ENCODE measurements at regions not wholly inside any gene's neighbourhood (a gene's known extent, or its start where the extent isn't known, plus 50 kb on each side); places are given as distances from the start of the nearest gene placed in this dataset.
"Not testable (repeated sequence)": the region's sequence is repeated elsewhere in the genome, so short reads cannot be mapped to it uniquely, and the experiment has no call there.

DNA sequence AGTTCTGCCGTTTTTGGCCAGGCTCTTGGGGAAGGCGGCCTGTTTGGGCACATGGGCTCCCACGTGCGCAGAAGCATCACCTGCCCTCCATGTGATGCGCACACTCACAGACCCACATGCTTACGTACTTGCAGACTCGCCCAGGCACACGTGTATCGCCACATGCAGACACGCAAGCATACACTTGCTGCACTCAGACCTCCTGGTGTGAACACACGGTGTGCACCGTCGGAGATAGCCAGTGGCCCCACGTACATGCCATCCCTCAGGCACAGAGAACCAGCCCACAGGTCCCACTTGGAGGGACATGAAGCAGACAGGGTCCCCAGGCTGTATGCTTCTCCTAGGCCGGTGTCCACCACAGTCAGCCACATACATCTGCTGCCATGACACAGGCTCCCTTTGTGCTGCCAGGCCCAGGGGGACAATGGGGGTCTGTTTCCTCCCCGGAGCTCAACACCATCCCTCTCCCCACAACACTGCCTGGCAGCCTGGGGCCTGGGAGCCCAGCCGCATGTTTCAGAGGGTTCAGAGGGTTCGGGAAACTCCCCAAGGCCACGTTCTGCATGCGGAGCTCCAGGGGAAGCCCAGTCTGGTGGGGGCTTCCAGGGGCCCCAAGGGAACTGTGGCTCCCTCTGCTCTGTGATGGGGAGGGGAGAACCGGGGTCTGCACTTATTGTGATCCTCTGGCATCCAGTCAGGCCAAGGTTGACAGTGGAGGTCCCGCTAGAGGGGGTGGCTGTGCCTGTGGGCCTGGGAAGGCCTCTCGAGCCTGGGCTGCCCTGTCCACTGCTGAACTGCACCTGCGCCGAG, 208.1 kb upstream of the HAAO start:
- DNase-seq (ENCODE audit: low read depth), result no peak
- TF ChIP-seq, protein P1, sequence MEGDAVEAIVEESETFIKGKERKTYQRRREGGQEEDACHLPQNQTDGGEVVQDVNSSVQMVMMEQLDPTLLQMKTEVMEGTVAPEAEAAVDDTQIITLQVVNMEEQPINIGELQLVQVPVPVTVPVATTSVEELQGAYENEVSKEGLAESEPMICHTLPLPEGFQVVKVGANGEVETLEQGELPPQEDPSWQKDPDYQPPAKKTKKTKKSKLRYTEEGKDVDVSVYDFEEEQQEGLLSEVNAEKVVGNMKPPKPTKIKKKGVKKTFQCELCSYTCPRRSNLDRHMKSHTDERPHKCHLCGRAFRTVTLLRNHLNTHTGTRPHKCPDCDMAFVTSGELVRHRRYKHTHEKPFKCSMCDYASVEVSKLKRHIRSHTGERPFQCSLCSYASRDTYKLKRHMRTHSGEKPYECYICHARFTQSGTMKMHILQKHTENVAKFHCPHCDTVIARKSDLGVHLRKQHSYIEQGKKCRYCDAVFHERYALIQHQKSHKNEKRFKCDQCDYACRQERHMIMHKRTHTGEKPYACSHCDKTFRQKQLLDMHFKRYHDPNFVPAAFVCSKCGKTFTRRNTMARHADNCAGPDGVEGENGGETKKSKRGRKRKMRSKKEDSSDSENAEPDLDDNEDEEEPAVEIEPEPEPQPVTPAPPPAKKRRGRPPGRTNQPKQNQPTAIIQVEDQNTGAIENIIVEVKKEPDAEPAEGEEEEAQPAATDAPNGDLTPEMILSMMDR (IDR thresholded peaks at IDR 0.05; ENCODE audit: insufficient read depth, low read depth, low read length), result no peak
- H3K4me3 ChIP-seq (ENCODE audit: low read depth, low read length), result no peak overlapping the region

DNA sequence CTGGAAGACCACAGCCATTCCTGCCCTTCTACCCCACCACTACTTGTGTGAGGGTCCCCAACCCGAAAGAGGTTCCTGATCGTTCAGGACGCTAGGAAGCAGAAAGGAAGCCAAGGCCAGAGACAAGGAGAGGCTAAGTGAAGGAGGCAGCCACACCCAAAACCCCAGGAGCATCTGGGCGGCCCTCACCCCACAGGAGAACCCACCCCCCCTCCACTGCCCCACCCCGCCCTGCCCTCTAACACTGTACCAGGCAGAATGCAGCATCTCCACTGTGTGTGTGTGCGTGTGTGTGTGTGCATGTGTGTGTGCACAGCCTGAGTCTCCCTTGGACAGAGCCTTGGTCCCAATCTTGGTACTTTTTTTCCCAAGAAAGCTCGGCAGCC, 207.5 kb upstream of the HAAO start:
- no peak for DNase-seq (ENCODE audit: low read depth)
- no peak overlapping the region for H3K4me3 ChIP-seq (ENCODE audit: low read depth, low read length)
- TF ChIP-seq, protein P1 (IDR thresholded peaks at IDR 0.05; ENCODE audit: insufficient read depth, low read depth, low read length), result no peak

DNA sequence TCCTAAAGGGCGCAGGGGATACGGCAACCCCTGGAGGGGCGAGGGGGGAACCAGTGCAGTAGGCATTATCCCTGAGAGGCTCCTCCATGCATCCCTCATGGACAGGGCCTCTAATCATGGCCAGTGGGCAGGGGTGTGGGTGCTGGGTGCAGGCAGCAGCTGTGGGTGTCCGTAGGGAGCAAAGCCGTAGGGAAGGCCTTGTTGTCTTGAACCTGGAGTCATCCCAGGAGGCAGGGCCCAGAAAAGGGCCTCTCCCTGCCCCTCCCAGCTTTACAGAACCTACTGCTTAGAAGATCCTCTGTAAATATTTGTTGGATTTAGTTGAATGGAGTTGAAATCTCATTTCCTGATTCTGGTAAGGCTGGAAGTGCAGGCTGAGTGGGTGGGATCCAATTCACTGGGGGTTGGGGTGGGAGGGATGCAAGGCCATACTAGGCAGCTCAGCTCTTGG, 207.0 kb upstream of the HAAO start:
- TF ChIP-seq, protein P1 (IDR thresholded peaks at IDR 0.05; ENCODE audit: insufficient read depth, low read depth, low read length), result no peak
- no peak for DNase-seq (ENCODE audit: low read depth)
- H3K4me3 ChIP-seq (ENCODE audit: low read depth, low read length), result no peak overlapping the region

DNA sequence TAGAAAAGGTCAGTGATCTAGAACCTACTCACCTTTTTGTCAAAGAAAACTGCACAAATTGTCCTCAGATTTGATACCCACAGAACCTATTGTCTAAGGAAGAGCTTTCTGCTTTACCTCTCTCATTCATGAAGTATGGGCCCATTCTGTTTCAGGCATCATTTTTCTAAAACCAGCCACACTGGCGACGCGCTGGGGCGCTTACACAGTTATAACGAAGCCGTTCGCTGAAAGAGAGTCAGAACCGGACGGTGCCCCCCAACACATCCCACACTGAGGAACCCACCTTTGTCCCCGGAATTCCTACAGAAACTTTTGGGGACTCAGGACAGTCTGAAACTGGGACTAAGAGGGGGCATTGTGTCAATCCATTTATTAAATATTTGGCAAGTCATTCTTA, 206.3 kb upstream of the HAAO start:
- no peak for DNase-seq (ENCODE audit: low read depth)
- TF ChIP-seq, protein P1 (IDR thresholded peaks at IDR 0.05; ENCODE audit: insufficient read depth, low read depth, low read length), result no peak
- H3K4me3 ChIP-seq (ENCODE audit: low read depth, low read length), result no peak overlapping the region

DNA sequence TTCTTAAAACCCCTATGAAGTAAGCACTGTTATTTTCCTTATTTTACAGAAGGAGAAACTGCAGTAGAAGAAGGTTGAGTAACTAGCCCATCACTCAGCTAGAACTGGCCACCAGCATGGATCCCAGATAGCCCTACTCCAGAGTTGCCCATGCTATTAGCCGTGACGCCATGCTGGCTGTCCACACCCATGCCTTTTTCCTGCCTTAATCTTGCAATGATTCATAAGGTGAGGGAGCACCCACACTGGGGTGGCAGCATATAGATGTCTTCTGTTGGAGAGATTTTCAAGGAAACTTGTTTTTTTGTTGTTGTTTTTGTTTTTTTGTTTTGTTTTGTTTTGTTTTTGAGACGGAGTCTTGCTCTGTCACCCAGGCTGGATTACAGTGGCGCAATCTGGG, 204.1 kb upstream of the HAAO start:
- H3K4me3 ChIP-seq (ENCODE audit: low read depth, low read length), result no peak overlapping the region
- no peak for DNase-seq (ENCODE audit: low read depth)
- TF ChIP-seq, protein P1 (IDR thresholded peaks at IDR 0.05; ENCODE audit: insufficient read depth, low read depth, low read length), result no peak

DNA sequence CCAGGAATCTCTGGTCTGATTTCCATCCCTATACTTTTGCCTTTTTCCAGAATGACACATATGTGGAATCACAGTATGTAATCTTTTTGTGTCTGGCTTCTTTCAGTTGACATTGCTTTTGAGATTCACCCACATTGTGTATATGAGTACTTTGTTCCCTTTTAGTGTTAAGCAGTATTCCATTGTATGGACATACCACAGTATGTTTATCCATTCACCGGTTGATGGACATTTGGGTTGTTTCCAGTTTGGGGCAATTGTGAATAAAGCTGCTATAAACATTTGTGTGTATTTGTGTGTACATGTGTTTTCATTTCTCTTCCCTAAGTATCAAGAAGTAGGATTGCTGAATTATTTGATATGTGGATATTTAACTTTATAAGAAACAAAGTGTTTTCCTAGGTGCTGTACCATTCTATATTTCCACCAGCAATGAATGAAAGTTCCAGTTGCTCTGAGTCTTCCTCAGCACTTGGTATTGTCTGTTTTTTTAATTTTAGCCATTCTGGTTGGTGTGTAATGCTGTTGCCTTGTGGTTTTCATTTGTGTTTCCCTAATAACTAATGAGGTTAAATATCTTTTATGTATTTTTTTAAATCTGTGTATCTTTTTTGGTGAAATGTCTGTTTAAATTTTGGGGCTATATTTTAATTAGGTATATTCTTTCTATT, 203.5 kb upstream of the HAAO start:
- no peak for DNase-seq (ENCODE audit: low read depth)
- TF ChIP-seq, protein P1 (IDR thresholded peaks at IDR 0.05; ENCODE audit: insufficient read depth, low read depth, low read length), result no peak
- H3K4me3 ChIP-seq (ENCODE audit: low read depth, low read length), result no peak overlapping the region

DNA sequence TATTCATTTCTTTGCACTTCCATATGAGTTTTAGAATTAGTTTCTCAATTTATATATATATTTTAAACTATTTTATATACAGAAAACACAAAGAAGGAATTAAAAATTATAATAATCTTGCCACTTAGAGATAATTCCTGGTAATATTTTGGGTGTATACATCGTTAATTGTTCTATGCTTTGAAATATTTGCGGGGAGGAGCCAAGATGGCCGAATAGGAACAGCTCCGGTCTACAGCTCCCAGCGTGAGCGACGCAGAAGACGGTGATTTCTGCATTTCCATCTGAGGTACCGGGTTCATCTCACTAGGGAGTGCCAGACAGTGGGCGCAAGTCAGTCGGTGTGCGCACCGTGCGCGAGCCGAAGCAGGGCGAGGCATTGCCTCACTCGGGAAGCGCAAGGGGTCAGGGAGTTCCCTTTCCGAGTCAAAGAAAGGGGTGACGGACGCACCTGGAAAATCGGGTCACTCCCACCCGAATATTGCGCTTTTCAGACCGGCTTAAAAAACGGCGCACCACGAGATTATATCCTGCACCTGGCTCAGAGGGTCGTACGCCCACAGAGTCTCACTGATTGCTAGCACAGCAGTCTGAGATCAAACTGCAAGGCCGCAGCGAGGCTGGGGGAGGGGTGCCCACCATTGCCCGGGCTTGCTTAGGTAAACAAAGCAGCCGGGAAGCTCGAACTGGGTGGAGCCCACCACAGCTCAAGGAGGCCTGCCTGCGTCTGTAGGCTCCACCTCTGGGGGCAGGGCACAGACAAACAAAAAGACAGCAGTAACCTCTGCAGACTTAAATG, 197.1 kb upstream of the HAAO start:
- H3K4me3 ChIP-seq (ENCODE audit: low read depth, low read length); DNase-seq (ENCODE audit: low read depth): not testable (repeated sequence)

DNA sequence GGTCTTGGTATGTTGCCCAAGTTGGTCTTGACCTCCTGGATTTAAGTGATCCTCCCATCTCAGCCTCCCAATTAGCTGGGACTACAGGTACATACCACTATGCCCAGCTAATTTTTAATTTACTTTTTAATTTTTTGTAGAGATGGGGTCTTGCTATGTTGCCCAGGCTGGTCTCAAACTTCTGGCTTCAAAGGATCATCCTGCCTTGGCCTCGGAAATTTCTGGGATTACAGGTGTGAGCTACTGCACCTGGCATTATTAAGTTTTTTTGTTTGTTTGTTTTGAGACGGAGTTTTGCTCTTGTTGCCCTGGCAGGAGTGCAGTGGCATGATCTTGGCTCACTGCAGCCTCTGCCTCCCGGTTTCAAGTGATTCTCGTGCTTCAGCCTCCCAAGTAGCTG, 195.7 kb upstream of the HAAO start:
- not testable (repeated sequence) for H3K4me3 ChIP-seq (ENCODE audit: low read depth, low read length); DNase-seq (ENCODE audit: low read depth)

All from fibroblast of villous mesenchyme (primary cell).